ENCODE measurements at regions not wholly inside any gene's neighbourhood (a gene's known extent, or its start where the extent isn't known, plus 50 kb on each side); places are given as distances from the start of the nearest gene placed in this dataset.

DNA sequence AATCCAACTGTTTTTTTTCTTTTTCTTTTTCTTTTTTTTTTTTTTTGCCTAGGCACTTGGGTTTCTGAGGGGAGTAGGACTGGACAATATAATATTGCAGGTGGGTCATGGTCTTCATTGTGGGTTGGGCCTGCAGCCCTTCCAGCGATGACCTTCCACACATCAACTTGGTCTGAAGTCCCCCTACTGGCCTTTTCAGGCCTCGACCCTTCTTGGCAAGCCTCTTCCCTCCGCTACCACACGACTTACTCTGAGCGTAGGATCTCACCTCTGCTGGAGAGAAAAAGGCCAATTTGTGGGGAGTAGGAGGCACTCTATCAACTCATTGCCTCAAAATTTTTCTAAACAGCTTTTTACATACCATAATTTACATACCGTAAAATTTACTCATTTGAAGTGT is 51.1 kb upstream of the GRIK3 start:
- no peak overlapping the region for H3K4me3 ChIP-seq (ENCODE audit: low read depth, low read length)
- no peak for DNase-seq (ENCODE audit: low read depth)
- in situ Hi-C loops (cut with HindIII; ENCODE audit: low sequenced_read_pairs) = no loop called here
- TF ChIP-seq CTCF (IDR thresholded peaks at IDR 0.05; ENCODE audit: low read depth, low read length, missing control alignments) = no peak

DNA sequence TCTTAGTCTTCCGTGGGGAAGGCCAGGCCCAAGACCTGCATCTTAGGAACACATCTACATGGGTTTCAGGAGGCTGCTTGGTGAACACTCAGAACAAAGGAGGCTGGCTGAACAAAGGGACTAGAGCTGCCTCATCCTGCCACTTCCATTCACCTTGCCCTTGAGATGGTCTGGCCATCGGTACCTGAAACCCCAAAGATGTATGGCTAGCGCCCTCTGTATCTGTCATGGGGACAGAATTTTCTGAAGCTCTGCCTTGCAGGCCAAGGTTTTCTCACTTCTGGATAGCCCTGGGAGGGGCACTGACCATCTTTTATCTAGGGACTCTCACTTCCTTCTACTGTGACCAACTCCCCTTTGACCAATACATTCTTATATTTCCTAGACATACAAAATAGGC is 55.4 kb upstream of the GRIK3 start:
- TF ChIP-seq CTCF (IDR thresholded peaks at IDR 0.05; ENCODE audit: low read depth, low read length, missing control alignments) = no peak
- no peak overlapping the region for H3K4me3 ChIP-seq (ENCODE audit: low read depth, low read length)
- in situ Hi-C loops (cut with HindIII; ENCODE audit: low sequenced_read_pairs) = no loop called here
- DNase-seq (ENCODE audit: low read depth) = no peak

DNA sequence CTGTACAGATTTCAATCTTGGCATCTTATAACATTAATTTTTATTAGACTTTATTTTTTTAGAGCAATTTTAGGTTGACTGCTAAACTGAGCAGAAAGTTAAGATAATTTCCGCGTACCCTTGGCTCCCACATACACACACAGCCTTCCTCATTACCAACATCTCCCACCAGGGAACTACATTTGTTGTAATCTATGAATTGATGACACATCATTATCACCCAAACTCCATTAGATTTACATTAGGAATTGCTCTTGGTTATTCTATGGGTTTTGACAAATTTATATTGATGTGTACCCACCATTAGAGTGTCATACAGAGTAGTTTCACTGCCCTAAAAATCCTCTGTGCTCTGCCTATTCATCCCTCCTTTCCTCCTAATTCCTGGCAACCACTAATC is 56.4 kb upstream of the GRIK3 start:
- in situ Hi-C loops (cut with HindIII; ENCODE audit: low sequenced_read_pairs) = no loop called here
- no peak for TF ChIP-seq CTCF (IDR thresholded peaks at IDR 0.05; ENCODE audit: low read depth, low read length, missing control alignments)
- no peak overlapping the region for H3K4me3 ChIP-seq (ENCODE audit: low read depth, low read length)
- DNase-seq (ENCODE audit: low read depth) = no peak

DNA sequence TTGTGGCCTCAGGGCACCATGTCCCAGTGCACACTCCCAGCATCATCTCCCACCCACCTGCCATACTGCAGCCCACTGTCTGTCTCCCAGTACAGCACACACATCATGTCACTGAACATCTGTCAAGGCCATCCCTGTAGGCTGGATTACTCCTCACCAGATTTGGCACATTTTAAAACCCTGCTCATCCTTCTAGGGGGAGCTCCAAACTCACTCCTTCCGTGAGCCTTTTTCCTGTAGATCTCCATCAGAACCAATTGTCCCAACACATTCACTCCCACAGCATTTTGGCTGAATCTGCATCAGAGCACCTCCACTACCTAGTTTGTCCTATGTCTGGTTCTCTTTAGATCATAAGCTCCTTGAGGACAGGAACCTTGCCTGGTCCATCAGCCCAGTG is 58.6 kb upstream of the GRIK3 start:
- no peak for TF ChIP-seq CTCF (IDR thresholded peaks at IDR 0.05; ENCODE audit: low read depth, low read length, missing control alignments)
- in situ Hi-C loops (cut with HindIII; ENCODE audit: low sequenced_read_pairs) = no loop called here
- DNase-seq (ENCODE audit: low read depth) = no peak
- no peak overlapping the region for H3K4me3 ChIP-seq (ENCODE audit: low read depth, low read length)

- no peak for DNase-seq (ENCODE audit: low read depth)
- in situ Hi-C loops (cut with HindIII; ENCODE audit: low sequenced_read_pairs) = no loop called here
- no peak for TF ChIP-seq CTCF (IDR thresholded peaks at IDR 0.05; ENCODE audit: low read depth, low read length, missing control alignments)
These were observed 60.0 kb upstream of the GRIK3 start for GRCh38 chr1:37094302-37094701.

GRCh38 chr1:37096523-37096922 is 62.2 kb upstream of the GRIK3 start:
- H3K4me3 ChIP-seq (ENCODE audit: low read depth, low read length) = no peak overlapping the region
- in situ Hi-C loops (cut with HindIII; ENCODE audit: low sequenced_read_pairs) = no loop called here
- TF ChIP-seq CTCF (IDR thresholded peaks at IDR 0.05; ENCODE audit: low read depth, low read length, missing control alignments) = no peak
- no peak for DNase-seq (ENCODE audit: low read depth)

More at GRCh38 chr1:37094302-37094701, 60.0 kb upstream of the GRIK3 start:
- no peak overlapping the region for H3K4me3 ChIP-seq (ENCODE audit: low read depth, low read length)

GRCh38 chr1:37097731-37098130 is 63.4 kb upstream of the GRIK3 start:
- in situ Hi-C loops (cut with HindIII; ENCODE audit: low sequenced_read_pairs) = no loop called here
- TF ChIP-seq CTCF (IDR thresholded peaks at IDR 0.05; ENCODE audit: low read depth, low read length, missing control alignments) = no peak
- no peak overlapping the region for H3K4me3 ChIP-seq (ENCODE audit: low read depth, low read length)
- DNase-seq (ENCODE audit: low read depth) = no peak

All from astrocyte of the cerebellum (primary cell).